ENCODE measurements at regions not wholly inside any gene's neighbourhood (a gene's known extent, or its start where the extent isn't known, plus 50 kb on each side); places are given as distances from the start of the nearest gene placed in this dataset.
"Not testable (repeated sequence)": the region's sequence is repeated elsewhere in the genome, so short reads cannot be mapped to it uniquely, and the experiment has no call there.

DNA sequence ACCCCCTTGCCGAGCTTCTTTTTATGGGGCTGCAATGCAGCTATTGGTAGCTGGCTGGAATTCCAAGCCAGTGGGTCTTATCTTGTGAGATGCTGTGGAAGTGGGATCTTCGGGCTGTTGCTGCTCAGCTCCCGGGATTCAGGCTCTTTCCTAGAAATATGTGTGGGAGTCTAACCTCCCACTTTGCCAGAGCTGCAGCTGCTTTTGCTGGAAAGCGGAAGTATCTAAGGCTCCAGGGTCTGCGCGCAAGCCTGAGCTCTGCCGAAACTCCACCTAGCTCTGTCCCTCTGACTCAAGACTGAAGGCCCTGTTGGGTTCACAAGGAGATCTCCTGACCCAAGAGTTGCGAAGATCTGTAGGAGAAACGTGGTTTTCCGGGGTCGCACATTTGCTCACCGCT lies 151.1 kb upstream of the ANKRD55 start:
- DNase-seq (ENCODE audit: low read depth) = no peak

DNA sequence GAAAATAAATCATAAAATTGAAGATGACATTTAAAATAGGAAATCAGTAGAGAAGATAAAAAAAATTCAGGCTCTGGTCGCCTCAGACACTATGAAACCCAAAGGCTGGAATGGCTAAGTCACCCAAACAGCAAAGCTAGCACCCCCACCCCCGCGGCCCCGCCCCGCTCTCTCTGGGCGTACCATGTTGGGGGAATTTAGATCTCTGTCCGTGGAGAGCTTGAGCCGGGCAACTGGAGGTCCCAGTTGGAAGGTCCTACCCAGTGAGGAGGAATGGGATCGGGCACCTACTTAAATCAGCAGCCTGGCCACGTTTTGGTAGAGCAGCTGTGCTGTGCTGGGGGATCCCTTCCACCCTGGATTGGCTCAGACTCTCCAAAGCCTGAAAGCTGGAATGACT lies 150.6 kb upstream of the ANKRD55 start:
- no peak for DNase-seq (ENCODE audit: low read depth)

GRCh38 chr5:56382896-56383295 lies 149.8 kb upstream of the ANKRD55 start:
- DNase-seq (ENCODE audit: low read depth) = no peak

DNA sequence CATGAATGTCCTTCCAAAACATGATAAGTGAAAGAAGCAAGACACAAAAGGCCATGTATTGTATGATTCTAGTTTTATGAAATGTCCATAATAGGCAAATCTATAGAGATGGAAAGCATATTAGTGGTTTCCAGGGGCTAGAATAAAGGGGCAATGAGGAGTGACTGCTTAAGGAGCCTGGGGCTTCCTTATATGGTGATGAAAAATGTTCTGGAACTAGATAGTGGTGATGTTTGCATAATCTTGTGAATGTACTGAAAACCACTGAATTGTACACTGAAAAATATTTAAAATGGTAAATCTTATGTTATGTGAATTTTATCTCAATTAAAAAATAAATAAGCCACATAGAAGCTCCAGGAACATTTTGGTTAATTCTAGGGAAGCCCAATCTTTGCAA lies 144.4 kb upstream of the ANKRD55 start:
- no peak for DNase-seq (ENCODE audit: low read depth)

GRCh38 chr5:56376128-56376527 lies 143.0 kb upstream of the ANKRD55 start:
- DNase-seq (ENCODE audit: low read depth) = no peak

GRCh38 chr5:56375011-56375410 lies 141.9 kb upstream of the ANKRD55 start:
- DNase-seq (ENCODE audit: low read depth) = no peak

GRCh38 chr5:56372491-56372890 lies 139.4 kb upstream of the ANKRD55 start:
- not testable (repeated sequence) for DNase-seq (ENCODE audit: low read depth)

GRCh38 chr5:56369361-56369811 lies 136.3 kb upstream of the ANKRD55 start:
- DNase-seq (ENCODE audit: low read depth) = no peak

- no peak for DNase-seq (ENCODE audit: low read depth)
Measured at GRCh38 chr5:56367748-56368147, 134.6 kb upstream of the ANKRD55 start.

- DNase-seq (ENCODE audit: low read depth) = no peak
Measured at GRCh38 chr5:56366986-56367385, 133.9 kb upstream of the ANKRD55 start.

GRCh38 chr5:56361398-56361797 lies 128.3 kb upstream of the ANKRD55 start:
- no peak for DNase-seq (ENCODE audit: low read depth)

GRCh38 chr5:56360816-56361215 lies 127.7 kb upstream of the ANKRD55 start:
- no peak for DNase-seq (ENCODE audit: low read depth)

DNA sequence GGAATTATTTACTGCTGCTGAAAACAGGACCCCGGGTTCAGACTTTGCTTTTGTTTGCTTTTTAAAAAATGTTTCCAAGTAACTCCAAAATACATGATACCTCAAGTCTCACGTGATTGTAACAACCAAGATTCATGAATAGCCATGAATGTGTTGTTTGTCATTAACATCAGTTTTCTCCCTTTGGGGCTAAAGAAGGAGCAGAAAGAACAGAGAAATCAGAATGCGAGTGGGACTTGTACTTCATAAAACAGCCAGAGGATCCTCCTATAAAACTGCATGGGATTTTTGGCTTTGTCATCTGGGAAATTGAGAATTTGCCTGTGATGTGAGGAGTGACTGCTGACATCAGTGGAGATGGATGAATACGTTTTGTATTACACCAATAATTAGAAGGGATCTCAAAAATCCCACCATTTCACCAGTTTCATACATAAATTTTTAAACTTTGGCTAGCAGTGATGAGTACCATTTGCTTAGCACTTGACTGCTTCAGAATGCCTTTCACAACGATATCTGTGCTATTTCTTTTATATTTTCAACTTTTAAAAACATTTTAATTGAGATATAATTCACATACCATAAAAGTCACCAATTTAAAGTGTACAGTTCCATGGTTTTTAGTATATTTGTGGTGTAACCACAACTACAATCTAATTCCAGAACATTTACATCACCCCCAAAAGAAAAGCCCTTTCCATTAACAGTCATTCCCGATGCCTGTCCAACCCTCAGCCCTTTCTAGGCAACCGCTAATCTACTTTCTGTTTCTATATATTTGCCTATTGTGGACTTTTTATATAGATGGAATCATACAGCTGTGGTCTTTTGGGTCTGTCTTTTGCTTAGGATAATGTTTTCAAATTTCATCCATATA lies 126.9 kb upstream of the ANKRD55 start:
- peak; percentile 31 for DNase-seq (ENCODE audit: low read depth)

- DNase-seq (ENCODE audit: low read depth) = peak; percentile 44
Measured at GRCh38 chr5:56358703-56359681, 125.9 kb upstream of the ANKRD55 start.

DNA sequence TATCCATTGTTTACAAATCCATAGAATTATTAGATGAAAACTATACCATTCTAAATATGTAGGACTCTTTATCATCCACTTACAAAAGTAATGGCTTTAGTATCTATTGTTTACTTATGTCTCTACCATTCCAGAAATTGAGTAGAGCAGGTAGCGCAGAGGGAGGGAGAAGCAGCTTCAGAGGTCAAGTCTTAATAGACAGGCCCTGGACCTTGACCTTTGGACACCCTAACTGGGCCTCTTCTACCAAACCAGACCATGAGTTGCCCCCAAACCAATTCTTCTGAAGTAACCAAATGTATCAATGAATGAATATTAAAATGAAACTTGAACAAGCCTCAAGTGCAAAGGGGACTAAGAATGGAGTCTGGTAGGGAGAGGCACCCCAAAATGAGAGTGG lies 124.9 kb upstream of the ANKRD55 start:
- DNase-seq (ENCODE audit: low read depth) = no peak

DNA sequence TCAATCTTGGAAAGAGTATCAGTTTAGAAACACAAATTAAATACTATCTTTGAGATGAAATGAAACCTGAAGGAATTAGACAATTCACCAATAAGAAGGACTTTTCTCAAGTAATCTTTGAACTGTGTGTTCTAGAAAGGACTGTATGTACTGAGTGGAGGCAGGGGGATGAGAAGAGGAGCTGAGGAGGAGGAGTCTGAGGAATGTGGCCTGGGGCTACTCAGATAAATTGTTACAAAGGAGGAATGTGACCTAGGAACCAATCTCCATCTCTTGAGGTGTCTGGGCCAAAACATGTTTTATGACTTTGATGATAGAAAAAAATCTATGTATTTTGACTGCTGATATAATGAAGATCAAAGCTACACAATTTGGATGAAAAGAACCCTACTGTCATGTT lies 124.3 kb upstream of the ANKRD55 start:
- no peak for DNase-seq (ENCODE audit: low read depth)

DNA sequence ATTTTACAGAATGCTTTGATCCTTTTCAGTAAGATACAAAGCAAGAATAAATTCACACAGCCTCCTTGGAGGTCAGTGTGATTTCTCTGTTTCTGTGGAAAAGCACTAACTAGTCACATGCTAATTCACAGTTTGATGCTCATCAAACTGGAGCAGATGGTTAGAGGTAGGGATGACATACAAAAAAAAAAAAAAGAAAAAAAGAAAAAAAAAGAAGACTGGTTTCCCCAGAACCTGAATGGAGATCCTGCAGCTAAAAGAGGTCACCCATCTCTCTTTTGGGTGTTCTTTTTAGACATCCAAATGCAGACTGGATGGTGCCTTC lies 123.7 kb upstream of the ANKRD55 start:
- no peak for DNase-seq (ENCODE audit: low read depth)

GRCh38 chr5:56356121-56356835 lies 123.1 kb upstream of the ANKRD55 start:
- no peak for DNase-seq (ENCODE audit: low read depth)

- DNase-seq (ENCODE audit: low read depth) = no peak
Measured at GRCh38 chr5:56354836-56355235, 121.7 kb upstream of the ANKRD55 start.

- no peak for DNase-seq (ENCODE audit: low read depth)
Measured at GRCh38 chr5:56352808-56353590, 119.9 kb upstream of the ANKRD55 start.

DNA sequence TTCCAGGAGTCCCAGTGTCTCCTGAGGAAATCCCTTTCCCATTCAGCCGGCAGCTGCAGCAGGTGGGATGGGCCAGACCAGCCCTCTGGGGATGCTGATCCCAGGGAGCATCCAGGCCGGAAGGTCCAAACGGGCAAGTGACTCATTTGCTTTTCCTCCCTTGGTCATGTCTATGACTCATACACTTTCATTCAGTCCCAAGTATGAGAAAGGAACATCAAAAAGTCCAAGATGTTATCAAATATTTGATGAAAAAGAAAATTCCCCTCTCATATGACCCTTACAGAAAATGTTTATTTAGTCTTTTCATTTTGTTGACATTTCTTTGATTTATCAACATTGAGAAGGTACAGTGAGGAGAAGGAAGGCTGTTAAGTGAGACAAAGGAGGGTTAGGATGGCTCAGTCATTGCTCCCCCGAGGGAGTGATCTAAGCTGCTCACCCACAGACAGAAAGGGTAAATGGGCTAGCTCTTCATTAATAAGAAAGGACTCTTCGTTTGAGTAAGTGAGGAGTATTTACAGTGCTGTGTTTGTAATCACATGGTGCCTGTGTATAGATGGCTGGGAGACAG lies 117.6 kb upstream of the ANKRD55 start:
- peak; percentile 93 for DNase-seq (ENCODE audit: low read depth)

Data from Daoy (cell line).